Skin epidermis (tissue), 12 donors: ENCODE measurements at regions not wholly inside any gene's neighbourhood (a gene's known extent, or its start where the extent isn't known, plus 50 kb on each side); places are given as distances from the start of the nearest gene placed in this dataset.

Source experiments
- H3K27ac ChIP-seq, 21 experiments: fragments of 200-600 bp; sonication (generic) in 11 of 21; one replicate each; pipeline ENCODE4 v1.5.0; 2020; ENCODE audit warnings: mild to moderate bottlenecking in 3 of 21, inconsistent platforms in 2 of 21, moderate library complexity in 2 of 21
- H3K4me3 ChIP-seq, 7 experiments: fragments of 200-600 bp; sonication (generic) in 2 of 7; one replicate each; pipeline ENCODE4 v1.5.0; 2020; ENCODE audit warnings: inconsistent platforms in 2 of 7, mild to moderate bottlenecking in 2 of 7, moderate library complexity in 1 of 7

- no peak overlapping the region for H3K27ac ChIP-seq
These were observed 220.0 kb downstream of the C3orf38 start for GRCh38 chr3:88369767-88370166.

DNA sequence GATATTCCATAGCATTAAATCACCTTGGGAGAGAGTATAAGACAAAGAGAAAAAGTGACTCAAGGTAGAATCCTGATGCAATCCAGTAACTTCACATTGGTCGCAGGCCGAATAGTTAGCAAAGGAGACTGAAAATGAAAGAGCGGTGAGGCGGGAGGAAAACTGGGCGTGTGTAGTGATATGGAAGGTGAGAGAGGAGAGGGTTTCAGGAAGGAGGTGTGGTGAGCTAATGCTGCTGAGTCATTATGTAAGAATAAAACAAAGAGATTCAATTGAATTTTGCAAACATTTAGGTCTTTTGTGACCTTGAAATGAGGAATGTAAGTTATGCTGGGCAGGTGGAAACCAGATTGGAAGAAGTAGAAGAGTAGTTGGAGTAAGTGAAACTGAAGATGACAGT is 235.3 kb downstream of the C3orf38 start:
- Histone ChIP-seq H3K27ac (no peak overlapping the region), H3K4me3 (no peak overlapping the region)

More at GRCh38 chr3:88369767-88370166, 220.0 kb downstream of the C3orf38 start:
- H3K4me3 ChIP-seq, result no peak overlapping the region

GRCh38 chr3:88398581-88398980 is 248.8 kb downstream of the C3orf38 start:
- H3K4me3 ChIP-seq, result no peak overlapping the region
- H3K27ac ChIP-seq, result no peak overlapping the region

- Histone ChIP-seq H3K27ac (no peak overlapping the region), H3K4me3 (no peak overlapping the region)
These were observed 253.6 kb downstream of the C3orf38 start for GRCh38 chr3:88403319-88403718.

- no peak overlapping the region for H3K4me3 ChIP-seq
- no peak overlapping the region for H3K27ac ChIP-seq
These were observed 258.3 kb downstream of the C3orf38 start for GRCh38 chr3:88408097-88408496.

DNA sequence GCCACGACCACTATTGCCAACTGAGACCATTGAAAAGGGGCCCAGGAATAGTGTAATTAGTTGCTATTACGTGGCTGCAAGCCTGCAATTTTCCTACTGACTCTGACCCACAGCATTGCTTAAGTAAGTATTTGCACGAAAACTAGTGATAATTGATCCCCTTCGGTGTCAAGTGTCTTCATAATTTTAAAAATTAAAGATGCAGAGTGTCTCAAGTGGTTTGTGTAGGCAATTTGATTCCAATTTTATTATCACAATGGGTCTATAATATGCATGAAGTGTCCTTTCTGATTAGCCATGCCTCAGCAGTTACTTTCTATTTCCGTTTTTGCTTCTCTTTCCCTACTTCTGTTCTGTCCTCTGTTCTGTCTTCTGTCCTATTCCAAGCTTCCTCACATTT is 259.2 kb downstream of the C3orf38 start:
- Histone ChIP-seq H3K4me3 (no peak overlapping the region), H3K27ac (no peak overlapping the region)

GRCh38 chr3:88410259-88410658 is 260.5 kb downstream of the C3orf38 start:
- H3K27ac ChIP-seq, result no peak overlapping the region
- no peak overlapping the region for H3K4me3 ChIP-seq

DNA sequence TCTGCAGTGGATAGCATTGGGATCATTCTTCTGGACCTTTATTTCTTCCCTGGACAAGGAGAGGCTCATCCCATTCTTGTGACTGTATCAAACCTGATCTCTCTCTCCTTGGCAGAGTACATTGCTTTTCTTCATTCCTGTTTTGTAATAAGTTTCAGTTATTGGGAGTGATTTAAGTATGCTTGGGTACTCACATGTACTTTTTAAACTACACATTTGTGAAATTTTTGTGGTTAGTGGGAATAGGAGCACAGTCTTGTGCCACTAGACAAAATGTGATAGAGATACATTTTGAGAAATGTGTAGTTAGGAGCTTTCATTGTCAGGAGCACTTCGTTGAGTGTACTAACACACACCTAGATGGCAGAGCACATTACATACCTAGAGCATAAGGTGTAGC is 262.6 kb downstream of the C3orf38 start:
- Histone ChIP-seq H3K4me3 (no peak overlapping the region), H3K27ac (no peak overlapping the region)

- Histone ChIP-seq H3K27ac (no peak overlapping the region), H3K4me3 (no peak overlapping the region)
These were observed 266.7 kb downstream of the C3orf38 start for GRCh38 chr3:88416436-88416835.

DNA sequence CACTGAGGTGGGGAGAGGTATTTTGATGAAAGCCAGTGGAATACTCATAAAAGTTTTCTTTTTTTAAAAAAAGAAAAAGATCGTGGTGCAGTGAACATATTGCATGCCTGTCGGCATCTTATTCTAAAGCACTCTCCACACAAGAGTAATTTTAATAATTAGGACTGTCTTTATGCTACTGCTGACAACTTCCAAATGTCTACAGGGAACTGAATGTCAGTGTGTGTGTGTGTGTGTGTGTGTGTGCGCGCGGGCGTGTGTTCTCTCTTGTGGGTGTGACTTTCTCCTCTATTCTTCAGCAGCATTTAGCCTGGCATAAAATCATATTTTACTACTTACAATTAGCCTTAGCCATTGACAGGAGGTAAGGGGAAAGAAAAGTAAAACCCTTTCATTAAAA is 268.5 kb downstream of the C3orf38 start:
- no peak overlapping the region for H3K27ac ChIP-seq
- no peak overlapping the region for H3K4me3 ChIP-seq

- peak overlapping the region in 1 of 21 experiments; percentile 16 for H3K27ac ChIP-seq
These were observed 283.8 kb downstream of the C3orf38 start for GRCh38 chr3:88433568-88433967.

GRCh38 chr3:88434001-88434400 is 284.2 kb downstream of the C3orf38 start:
- H3K27ac ChIP-seq, result peak overlapping the region in 2 of 21 experiments; percentile 16 to 37
- no peak overlapping the region for H3K4me3 ChIP-seq

More at GRCh38 chr3:88433568-88433967, 283.8 kb downstream of the C3orf38 start:
- H3K4me3 ChIP-seq, result no peak overlapping the region

DNA sequence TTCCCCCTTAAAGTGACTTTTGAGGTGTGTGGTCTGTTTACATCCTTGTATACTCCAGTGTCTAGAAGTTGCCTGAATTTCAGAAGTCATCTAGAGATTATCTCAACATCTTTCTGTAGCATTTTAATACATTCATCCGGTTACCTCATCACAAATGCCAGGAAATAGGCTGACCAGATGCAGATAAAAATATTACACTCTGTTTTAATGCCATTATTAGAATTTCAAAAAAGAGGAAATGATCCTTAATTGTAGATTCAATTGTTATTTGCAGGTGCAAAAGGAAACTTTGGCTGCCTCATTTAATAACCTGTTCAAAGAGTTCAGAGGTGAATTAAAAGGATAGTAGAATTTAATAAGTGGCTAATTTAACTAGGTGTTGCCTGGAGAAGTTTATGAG is 290.9 kb downstream of the C3orf38 start:
- Histone ChIP-seq H3K4me3 (no peak overlapping the region), H3K27ac (no peak overlapping the region)

GRCh38 chr3:88443066-88443465 is 293.3 kb downstream of the C3orf38 start:
- H3K27ac ChIP-seq, result no peak overlapping the region
- no peak overlapping the region for H3K4me3 ChIP-seq

DNA sequence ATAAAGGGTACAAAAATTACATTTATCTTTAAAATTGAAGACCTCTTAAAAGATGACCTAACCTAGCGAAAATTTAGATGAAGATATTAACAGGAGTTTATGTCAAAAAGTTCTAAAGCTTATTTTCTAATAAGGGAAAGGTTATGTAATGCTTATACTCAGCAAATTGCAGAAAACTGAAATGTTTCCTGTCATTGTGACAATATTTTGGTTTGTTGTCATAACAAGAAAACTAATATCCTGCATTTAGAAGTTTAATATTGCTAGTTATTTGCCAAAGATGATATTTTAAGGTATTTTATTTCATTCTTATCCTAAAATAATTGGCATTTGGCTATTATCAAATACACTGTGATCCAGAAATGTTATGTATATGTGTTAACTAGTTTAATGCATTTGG is 294.5 kb downstream of the C3orf38 start:
- Histone ChIP-seq H3K27ac (no peak overlapping the region), H3K4me3 (no peak overlapping the region)

- no peak overlapping the region for H3K4me3 ChIP-seq
- no peak overlapping the region for H3K27ac ChIP-seq
These were observed 302.5 kb downstream of the C3orf38 start for GRCh38 chr3:88452228-88452627.

DNA sequence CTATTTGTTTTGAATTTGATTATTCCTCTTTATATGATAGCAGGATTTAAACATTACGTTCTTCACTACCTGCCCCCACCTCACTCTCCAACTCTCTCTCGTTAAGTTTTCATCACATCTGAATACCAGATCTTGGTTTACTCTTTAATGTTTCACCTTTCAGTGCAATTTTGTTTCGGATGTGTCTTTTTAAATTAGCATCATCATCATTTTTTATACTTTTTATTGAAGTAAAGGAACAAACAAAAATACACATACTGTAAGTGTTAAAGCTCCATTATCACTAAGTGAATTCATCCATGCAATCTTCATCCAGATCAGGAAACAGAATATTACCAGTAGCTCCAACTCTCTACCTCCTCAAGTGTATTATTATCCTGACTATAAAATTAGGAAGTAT is 310.6 kb downstream of the C3orf38 start:
- no peak overlapping the region for H3K27ac ChIP-seq
- no peak overlapping the region for H3K4me3 ChIP-seq

DNA sequence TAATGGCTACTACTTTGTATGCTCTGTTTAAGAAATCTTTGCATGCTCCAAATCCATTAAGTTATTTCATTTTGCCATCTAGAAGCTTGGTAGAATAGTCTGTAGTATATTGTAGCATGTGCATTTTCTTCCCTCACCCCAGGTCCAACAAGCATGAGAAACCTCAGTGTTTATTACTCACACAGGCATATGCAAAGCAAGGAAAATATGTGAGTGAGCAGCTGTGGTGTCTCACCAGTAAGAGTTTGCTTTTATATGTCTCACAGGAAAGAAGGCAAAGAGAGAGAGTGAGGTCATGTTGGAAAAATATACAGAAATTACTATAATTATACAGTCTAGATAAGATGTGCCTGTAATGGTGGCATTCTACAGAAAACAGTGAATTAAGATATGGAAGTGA is 312.5 kb downstream of the C3orf38 start:
- Histone ChIP-seq H3K27ac (no peak overlapping the region), H3K4me3 (no peak overlapping the region)

DNA sequence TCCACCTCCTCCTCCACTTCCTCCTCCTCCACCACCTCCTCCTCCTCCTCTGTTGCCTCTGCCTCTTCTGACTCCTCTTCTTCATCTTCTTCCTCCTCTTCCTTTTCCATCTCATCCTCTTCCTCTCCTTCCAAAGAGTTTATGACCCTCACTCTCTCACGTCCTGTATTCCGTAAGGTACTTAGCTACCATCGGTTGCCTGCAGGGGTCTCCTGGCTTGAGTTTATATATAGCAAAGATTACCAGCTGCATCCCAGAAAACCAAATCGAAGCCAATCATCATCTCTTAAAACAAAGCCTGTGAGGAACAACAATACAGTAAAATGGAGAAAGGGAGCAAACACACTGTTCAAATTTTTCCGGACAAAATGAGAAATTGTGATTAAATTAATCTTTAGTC is 317.4 kb downstream of the C3orf38 start:
- H3K4me3 ChIP-seq, result no peak overlapping the region
- no peak overlapping the region for H3K27ac ChIP-seq

- Histone ChIP-seq H3K4me3 (no peak overlapping the region), H3K27ac (no peak overlapping the region)
These were observed 319.5 kb downstream of the C3orf38 start for GRCh38 chr3:88469216-88469615.

DNA sequence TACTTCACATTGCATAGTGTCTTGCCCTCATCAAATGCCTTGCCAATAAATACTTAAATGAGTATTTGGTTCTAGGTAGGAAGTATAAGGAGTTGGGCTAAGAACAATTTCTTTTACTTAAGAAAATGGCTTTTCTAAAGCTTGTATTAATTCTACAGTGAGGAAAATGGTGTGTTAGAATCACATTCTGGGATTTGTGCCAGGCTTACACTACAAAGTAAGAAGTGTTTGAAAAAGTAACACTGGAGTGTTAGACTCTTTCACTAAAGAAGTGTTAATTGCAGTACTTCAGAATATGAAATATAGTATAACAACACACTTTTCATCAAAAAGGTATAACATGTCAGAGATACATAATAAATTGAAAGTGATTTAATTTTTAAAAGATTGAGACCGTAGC is 328.7 kb downstream of the C3orf38 start:
- no peak overlapping the region for H3K27ac ChIP-seq

DNA sequence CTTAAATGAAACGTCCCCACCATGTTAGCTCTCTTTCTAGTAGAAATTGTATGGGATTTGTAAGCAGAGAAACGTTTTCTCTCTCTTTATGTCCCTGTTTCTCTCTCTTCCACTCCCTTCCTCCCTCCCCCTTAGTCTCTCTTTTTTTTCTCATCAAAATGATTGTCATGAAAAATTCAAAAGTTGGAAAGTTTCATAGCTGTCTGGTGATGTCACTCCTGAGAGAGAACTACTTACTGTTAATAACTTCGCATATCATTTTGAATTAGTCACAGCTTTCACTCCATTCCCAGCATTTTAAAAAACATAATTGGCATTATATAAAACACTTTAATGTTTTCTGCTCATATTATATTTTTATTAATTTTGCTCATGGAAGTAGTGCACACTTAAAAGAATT is 331.1 kb downstream of the C3orf38 start:
- no peak overlapping the region for H3K4me3 ChIP-seq
- no peak overlapping the region for H3K27ac ChIP-seq

More for the DNA sequence above, 328.7 kb downstream of the C3orf38 start:
- no peak overlapping the region for H3K4me3 ChIP-seq

DNA sequence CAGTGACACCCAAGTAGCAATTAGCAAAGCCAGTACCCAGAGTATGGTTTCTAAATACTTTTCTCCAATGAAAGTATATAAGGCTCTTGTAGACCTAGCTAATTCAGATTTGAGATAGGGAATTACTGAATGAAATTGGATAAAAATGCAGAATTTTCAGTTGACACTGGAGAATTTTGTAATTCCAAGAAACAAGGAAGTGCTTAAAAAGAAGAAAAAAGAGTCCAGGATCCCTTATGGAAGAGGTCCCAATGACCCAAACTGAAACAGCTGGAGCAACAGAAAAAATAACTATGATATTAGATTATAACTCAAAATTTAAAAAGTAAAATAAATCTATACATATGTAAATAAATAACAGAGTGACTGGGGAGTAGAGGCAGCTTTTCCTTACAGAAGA is 335.2 kb downstream of the C3orf38 start:
- H3K27ac ChIP-seq, result no peak overlapping the region
- H3K4me3 ChIP-seq, result no peak overlapping the region
